ENCODE measurements at regions not wholly inside any gene's neighbourhood (a gene's known extent, or its start where the extent isn't known, plus 50 kb on each side); places are given as distances from the start of the nearest gene placed in this dataset.
"Not testable (repeated sequence)": the region's sequence is repeated elsewhere in the genome, so short reads cannot be mapped to it uniquely, and the experiment has no call there.

DNA sequence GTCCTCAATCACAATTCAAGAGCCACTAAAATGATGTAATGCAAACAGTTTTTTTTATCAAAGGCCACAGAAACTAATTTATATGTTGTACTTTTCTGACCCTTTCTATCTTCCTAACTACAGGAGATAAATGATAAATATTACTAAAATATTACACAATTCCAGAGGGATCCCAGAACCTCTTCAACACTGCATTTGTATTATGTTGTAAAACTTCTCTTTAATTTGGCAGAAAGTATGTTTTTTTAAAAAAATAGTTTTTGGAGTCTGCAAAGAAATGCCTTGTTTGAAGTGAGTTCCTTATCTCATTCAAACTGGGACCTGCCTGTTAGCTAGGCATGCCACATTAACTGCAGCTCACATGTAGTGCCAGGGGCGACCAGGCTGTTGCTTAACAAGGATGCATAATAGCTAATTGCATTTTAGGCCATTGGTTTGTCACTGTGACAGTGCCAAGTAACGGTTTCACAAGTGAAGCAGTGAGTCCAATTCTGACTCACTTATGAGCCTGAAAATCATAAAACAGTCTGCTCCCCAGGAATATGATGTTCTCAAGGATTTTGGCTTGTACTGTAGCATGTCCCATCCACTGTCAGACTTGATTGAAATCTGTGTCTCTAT lies 266.9 kb downstream of the KTN1 start:
- no peak for DNase-seq (ENCODE audit: low read depth in 2 of 2)

DNA sequence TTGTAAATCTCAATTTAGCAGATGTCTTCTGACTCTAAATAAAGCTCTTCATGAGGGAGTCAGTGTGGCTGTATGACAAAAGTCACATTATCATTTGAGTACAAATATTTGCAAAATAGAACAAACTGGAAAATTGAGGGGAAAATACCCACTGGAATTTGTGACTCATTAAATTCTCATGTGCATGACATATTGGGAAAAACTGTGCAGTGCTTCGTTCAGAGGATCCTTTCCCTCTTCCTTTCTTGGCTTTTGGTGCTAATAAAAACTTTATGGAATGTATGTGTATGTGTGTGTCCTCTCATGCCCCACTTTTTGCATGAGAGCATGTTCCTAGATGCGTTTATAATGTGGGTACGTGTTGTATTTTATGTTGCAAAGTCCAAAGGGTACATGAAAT lies 267.8 kb downstream of the KTN1 start:
- DNase-seq (ENCODE audit: low read depth in 2 of 2): no peak

DNA sequence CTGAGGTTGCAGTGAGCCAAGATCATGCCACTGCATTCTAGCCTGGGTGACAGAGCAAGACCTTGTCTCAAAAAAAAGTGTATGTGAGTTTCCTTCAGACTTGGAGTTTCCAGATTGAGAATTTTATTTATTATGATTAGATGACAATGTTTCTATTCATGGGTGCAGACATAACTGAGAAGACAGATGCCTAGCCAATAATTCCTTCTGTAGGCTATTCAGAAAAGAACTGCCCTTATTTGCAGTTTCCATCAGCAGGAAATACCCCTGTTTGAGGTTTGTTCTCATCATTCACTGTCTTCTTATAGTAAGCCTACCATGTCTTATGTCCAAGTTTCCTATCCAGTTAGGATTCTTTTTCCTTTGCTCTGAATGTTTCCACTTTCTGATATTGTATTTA lies 269.0 kb downstream of the KTN1 start:
- DNase-seq (ENCODE audit: low read depth in 2 of 2): no peak

DNA sequence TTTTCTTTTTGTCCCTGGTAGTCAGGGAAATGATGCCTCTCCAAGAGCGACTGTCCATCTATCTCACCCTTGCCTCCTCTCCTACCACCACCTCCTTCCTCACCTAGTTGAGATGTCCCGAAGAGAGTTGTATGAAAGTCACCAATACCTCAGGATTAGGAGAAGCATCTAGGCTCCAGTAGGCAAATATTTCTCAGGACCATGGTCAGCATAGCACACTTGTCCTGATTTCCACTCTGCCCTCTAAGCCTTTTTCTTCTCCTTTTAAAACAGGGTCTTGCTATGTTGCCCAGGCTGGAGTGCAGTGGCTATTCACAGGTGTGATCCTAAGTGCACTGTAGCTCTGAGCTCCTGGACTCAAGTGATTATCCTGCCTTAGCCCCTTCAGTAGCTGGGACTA lies 268.4 kb upstream of the PELI2 start:
- no peak for DNase-seq (ENCODE audit: low read depth in 2 of 2)

DNA sequence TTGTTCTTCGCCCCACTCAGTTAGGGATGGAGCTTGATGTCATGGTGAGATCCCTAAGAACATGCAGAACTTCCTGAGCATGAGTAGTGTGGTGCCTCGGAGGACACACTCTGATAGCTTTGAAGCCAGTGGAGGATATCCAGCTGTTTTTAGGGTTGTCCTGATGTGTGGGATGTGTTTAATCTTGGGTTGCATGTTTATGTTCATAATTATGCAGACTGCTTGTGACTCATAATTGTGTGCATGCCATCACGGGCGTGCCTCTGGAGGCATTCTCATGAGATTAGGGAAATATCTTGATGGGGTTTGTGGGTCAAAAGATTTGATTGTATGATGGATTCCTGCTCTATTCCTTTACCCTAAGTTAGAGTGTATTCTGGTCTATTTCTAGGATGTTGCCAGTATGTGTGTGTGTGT lies 267.4 kb upstream of the PELI2 start:
- no peak for DNase-seq (ENCODE audit: low read depth in 2 of 2)

DNA sequence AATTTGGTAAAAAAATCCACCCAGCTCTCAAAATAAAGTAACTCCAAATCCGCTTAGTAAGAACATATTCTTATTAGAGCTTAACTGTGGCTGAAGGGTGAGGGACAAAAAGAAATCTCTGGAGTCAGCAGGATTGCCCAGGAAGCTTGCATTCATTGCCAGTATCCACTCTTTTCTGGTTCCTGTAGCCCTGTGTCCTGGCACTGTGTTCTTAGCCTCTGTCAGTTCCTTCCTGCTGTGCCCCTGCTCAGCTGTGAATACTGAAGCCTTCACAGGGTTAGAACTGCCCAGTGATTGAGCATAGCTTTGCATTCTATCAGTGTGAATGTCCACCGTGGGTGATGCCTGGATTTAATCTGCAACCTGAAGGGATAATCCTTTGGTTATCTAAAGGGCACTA lies 266.9 kb upstream of the PELI2 start:
- DNase-seq (ENCODE audit: low read depth in 2 of 2): no peak

DNA sequence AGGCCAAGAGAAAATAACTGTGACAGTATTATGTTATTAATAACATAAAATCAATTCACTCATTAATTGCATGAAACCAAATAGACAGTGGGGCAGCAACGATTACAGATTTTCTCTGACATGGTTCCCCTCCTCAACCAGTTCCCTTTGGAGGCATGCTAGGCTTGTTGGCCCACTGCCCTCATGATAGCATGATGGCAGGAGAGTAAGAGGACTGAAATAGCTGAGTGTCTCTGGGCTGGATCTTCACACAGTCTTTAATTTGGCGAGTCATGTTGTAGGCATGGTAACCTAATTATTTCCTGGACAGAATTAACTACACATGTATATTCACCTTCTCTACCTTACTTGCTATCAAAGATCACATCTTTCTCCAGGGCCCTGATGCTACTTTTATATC lies 266.2 kb upstream of the PELI2 start:
- DNase-seq (ENCODE audit: low read depth in 2 of 2): no peak

DNA sequence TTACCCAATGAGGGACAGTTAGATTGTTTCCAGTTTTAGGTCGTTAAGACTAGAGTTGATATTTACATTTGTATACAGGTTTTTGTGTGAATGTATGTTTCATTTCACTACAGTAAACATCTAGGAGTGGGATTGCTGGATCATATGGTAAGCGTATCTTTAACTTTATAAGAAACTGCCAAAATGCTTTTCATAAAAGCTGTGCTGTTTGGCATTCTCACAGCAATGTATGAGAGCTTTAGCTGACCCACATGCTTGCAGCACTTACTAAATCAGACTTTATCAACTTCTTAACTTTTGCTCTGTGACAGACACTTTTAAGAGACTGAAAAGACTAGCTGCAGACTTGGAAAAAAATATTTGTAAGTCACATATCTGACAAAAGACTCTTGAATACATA lies 262.5 kb upstream of the PELI2 start:
- DNase-seq (ENCODE audit: low read depth in 2 of 2): no peak

DNA sequence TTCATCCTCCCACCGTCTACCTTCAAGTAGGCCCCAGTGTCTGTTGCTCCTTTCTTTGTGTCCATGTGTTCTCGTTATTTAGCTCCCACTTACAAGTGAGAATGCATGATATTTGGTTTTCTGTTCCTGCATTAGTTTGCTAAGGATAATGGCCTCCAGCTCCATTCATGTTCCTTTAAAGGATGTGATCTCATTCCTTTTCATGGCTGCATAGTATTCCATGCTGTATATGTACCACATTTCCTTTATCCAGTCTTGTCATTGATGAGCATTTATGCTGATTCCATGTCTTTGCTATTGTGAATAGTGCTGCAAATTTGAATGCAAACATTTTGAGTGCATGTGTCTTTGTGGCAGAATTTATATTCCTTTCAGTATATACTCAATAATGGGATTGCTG lies 259.6 kb upstream of the PELI2 start:
- DNase-seq (ENCODE audit: low read depth in 2 of 2): no peak

DNA sequence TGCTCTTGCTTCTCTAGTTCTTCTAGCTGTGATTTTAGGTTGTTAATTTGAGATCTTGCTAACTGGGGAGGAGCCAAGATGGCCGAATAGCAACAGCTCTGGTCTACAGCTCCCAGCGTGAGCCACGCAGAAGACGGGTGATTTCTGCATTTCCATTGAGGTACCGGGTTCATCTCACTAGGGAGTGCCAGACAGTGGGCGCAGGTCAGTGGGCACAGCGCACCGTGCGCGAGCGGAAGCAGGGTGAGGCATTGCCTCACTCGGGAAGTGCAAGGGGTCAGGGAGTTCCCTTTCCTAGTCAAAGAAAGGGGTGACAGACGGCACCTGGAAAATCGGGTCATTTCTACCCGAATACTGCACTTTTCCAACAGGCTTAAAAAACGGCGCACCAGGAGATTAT lies 256.6 kb upstream of the PELI2 start:
- DNase-seq (ENCODE audit: low read depth in 2 of 2): not testable (repeated sequence)

DNA sequence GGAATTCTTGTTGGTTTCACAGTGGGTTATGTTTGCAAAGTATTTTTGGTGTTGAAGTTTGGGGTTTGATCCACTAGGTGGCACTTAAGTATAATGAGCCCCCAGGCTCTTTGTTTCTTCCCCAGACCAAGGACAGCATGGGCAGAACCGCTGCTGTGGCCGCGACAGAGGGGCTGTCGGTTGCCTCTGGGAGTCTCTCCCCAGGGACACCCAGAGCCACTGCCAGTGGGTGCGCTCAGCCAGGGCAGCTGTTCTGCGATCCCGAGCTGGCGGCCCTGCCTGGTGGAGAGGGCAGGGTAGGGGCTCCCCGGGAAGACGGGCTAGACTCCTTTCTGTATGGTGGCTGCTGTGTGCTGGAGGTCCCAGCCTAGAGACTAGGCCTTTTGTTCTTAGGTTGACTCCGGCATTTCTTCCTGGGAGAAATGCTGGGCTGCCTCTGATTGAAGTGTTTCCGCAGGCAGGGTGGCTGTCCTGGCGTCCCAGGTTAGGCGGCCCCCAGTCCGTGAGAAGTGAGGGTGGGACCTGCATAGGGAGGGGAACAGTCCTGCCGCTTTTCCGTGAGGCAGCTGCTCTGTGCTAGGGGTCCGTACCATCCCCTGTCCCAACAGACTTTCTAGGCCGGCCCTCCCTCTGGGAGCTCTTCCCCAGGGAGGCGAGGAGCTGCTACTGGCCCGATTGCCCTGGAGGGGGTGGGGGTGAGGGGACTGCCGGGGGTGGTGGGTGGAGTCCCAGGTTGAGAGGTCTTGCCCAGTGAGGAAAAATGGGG lies 253.1 kb upstream of the PELI2 start:
- DNase-seq (ENCODE audit: low read depth in 2 of 2): no peak

DNA sequence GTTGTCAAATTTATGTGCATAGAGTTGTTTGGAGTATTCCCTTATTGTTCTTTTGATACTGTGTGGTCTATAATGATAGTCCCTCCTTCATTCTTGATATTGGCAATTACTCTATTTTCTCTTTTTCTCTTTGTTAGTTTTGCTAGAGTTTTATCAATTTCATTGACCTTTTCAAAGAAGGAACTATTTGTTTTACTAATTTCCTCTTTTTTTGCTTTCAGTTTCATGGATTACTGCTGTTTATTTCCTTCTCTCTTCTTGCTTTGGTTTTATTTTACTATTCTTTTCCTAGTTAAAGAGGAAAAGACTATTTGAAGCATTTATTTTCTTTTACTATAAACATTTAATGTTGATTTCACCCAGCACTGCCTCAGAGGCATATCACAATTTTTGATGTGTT lies 250.9 kb upstream of the PELI2 start:
- DNase-seq (ENCODE audit: low read depth in 2 of 2): no peak

DNA sequence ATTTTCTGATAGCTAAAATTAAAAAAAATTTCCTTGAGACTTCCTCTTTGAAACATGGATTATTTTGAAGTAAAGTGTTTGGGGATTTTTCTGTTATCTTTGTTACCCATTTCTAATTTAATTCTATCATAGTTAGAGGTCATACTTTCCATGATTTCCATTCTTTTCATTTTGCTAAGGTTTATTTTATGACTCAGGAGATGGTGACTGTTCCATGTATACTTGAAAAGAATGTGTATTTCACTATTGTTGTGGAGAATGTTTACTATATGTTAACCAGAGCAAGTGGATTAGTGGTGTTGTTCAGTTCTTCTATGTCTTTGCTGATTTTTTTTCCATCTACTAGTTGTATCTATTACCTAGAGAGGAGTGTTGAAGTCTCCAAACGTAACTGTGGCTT lies 250.5 kb upstream of the PELI2 start:
- DNase-seq (ENCODE audit: low read depth in 2 of 2): no peak

DNA sequence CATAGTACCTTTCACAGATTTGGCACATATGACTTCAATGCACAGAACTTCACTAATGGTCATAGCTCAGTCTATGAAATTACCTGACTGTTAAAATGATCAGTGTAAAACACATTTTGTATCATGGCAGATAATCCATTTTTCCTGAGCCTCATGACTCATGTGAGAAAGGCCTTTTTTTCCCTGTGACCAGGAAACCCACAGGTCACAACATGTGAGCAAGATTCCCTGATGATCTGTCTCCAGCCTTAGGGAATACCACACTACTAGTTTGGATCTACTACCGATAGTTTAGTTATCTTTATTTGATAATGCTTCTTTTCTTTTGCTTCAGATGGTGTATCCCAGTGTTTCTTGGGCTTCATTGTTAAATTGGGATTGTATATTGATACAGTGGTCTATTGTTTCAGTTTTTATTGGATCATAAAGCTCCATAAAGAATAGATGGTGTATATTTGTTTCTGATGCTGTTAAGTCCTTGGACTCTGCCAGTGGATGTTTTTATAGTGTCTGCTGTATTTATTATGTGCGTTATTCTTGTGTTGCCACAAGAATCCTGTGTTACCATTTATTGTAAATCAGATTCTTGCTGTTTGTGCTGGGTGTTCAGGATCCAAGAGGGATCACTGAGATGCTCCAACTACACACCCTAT lies 248.7 kb upstream of the PELI2 start:
- DNase-seq (ENCODE audit: low read depth in 2 of 2): no peak

DNA sequence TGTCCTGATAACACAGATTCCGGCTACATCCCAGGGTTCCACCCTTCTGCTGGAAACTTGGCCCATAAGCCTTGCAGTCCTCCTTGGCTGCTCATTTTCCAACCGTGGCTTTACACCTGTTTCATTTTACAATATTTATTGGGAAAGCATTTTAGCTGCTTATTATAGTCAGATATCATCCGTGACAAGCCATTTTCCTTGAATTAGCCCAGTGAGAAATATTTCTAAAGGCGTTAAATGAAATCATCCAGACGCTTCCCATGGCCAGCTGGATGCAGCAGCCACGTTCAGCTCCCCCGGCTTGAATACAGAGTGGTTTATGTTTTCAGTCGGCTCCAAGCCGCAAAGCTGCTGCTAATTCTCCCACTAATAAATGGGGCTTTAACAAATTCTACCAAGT lies 245.0 kb upstream of the PELI2 start:
- no peak for DNase-seq (ENCODE audit: low read depth in 2 of 2)

DNA sequence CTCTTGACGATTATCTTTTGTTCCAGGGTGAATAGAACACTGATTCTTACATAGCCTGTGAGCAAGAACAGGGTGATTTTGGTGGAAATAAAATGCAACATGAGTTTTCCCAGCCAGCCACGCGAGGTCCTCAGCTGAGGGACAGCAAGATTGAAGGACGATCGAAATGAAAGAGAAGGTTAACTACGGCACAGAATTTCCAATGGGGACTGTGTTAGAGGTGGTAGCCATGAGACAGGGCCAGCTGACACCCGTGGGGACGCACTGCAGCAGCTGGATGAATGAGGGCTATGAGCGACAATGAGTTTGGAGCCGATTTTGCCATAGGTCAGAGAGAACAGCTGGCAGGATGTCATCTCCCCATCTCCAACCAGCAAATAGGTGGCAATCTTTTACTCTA lies 243.4 kb upstream of the PELI2 start:
- DNase-seq (ENCODE audit: low read depth in 2 of 2): no peak

DNA sequence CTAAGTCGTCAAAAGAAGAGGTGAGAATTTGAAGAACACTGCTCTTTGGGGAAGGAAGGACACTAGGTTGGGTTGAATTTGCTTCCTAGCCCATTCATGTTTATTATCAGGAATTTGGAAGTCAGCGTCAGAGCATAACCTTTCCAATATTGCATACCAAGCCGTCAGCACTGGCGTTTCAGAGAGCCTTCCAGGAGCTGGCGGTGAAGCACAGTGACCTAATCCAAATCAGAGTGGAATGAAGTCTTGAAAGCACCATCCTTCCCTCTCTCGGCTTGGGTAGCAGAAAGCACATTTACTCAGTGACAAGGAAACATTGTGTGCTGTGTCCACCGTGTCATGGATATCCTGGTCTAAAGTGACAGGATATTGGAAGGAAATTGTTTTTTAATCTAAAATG lies 240.3 kb upstream of the PELI2 start:
- no peak for DNase-seq (ENCODE audit: low read depth in 2 of 2)

DNA sequence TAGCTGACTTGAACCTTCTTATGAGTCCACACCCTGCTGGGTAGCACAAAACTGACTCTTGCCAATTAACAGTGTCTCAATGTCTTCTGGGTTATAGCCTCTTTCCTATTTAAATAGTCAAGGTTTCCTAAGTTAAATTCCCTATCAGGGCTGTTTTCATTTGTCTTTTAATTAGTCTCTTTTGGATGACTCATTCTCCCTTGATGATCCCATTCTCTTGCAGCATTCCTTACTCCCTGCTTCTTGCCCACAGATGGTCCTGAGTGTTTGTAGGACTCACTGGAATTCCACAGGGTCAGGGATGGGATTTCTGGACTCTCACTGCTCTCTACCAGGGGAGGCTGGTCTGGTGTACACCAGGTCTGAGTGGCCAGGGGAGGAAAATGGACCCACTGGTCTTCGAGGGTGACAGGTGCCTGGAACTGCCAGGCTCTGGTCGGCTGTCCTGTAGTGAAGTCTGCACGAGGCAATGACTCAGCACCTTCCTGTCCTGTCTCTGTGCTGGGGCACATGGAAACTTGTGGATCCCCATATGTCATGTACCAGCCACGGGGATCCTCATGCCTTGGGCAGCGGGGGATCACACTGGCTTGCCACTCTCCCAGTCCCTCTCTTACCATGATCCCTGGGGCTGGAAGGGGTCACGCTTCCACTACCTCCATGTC lies 236.5 kb upstream of the PELI2 start:
- no peak for DNase-seq (ENCODE audit: low read depth in 2 of 2)

DNA sequence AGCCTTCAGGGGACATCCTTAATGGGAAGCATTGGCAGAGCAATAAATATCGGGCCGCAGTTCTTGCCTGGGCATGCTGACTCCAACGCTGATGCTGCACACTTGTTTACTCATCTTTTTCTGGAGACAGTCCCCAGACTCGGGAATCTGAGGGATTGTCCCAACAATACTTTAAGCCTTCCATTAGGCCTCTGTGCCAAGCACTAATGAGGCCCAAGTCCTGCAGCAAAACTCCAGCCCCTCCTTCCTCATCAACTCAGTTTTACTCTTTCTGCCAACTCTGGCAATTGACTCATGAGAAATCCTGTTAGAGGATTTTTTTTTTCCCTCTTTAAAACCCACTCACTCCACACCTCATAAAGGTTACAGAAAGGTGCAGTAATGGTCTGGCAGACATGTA lies 233.4 kb upstream of the PELI2 start:
- DNase-seq (ENCODE audit: low read depth in 2 of 2): no peak

DNA sequence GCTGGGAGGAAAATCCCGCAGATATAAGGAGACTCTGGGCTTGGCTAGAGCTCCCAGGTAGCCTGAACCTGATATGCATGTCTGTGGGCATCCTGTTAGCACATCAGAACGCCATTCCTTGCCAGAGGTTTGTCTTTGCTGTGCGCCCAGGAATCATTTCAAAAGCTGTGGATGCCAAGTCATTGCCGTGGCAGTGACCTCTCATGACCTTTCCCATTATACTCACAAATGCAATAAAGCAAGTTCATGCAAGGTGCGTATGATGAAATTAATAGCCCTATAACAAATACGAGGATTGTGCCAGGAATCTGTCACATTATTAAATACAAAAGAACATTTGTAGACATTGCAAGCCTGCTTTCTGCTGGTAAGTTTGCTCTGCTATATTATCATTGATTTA lies 229.1 kb upstream of the PELI2 start:
- DNase-seq (ENCODE audit: low read depth in 2 of 2): no peak

DNA sequence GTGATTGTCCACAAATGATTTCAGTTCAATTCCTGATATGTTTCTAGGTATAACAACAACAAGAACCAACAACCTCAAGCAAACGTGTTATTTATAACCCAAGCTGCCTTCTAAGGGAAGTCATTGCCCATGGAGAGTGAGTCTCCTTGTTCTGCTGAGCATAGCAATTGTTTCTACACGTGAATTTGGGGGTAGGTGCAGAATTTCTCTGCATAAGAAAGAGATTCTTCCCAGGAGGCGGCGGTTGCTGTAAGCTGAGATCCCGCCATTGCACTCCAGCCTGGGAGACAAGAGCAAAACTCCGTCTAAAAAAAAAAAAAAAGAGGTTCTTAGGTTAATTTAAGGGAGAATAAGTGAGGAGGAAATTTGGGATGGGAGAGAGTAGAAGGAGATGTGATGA lies 226.5 kb upstream of the PELI2 start:
- DNase-seq (ENCODE audit: low read depth in 2 of 2): no peak

DNA sequence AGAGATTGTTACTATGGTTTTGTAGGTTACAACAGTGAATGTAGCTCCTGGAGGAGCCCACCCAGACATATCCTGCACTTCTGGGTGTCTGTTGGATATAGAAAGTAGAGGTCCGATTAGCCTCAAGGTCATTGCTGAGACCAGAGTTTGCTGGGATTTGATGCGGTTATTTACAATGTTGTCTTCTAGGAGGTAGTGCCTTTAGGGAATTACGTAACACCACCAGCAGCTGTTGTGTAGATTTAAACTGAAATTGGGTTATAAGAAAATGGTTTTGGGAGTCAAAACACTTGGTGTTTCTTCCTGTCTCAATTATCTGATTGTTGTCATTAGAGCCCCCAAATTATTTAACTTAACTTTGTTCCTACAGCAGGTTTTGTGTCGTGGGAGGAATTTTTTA lies 225.3 kb upstream of the PELI2 start:
- no peak for DNase-seq (ENCODE audit: low read depth in 2 of 2)

DNA sequence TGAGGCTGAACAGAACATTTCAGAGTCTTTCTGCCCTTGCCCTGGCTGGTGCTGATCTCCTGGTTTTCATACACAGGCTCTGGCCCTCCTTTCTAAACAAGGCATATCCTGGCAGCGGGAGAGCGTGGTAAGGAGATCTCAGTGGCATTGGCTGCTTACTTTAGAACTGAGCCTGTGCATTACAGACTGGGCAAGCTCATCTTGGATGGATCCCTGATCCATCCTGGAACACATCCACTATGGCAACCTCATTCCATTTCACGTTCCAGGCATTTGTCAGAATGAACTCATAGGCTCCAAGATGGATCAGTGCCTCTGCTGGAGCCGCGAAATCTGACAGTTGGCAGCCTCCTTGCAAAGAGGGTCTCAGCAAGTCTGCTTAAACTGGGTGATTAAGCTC lies 224.5 kb upstream of the PELI2 start:
- DNase-seq (ENCODE audit: low read depth in 2 of 2): no peak

Measured in stimulated activated CD8-positive, alpha-beta memory T cell treated with anti-CD3 and anti-CD28 coated beads, Interleukin-15, amount 100 ng/mL, for 4 hours (primary cell).